ENCODE measurements at regions not wholly inside any gene's neighbourhood (a gene's known extent, or its start where the extent isn't known, plus 50 kb on each side); places are given as distances from the start of the nearest gene placed in this dataset.
"Not testable (repeated sequence)": the region's sequence is repeated elsewhere in the genome, so short reads cannot be mapped to it uniquely, and the experiment has no call there.

- not testable (repeated sequence) for TF ChIP-seq CTCF (IDR thresholded peaks at IDR 0.05; ENCODE audit: low read length); EZH2 (IDR thresholded peaks at IDR 0.05; ENCODE audit: borderline replicate concordance, low read length)
Measured at GRCh38 chr12:5290368-5290767, 141.5 kb upstream of the NTF3 start.
